Erythroblast (primary cell): ENCODE measurements at regions not wholly inside any gene's neighbourhood (a gene's known extent, or its start where the extent isn't known, plus 50 kb on each side); places are given as distances from the start of the nearest gene placed in this dataset.

Experiments used
- GATA1 ChIP-seq: IDR thresholded peaks from 2 replicates; pipeline ENCODE4 v1.6.1; 2011; ENCODE audit warnings: low read depth, mild to moderate bottlenecking, control low read depth, low read length, moderate library complexity
- POLR2A ChIP-seq: IDR thresholded peaks from 2 replicates; pipeline ENCODE4 v1.6.1; 2011; ENCODE audit warnings: mild to moderate bottlenecking, low read length

DNA sequence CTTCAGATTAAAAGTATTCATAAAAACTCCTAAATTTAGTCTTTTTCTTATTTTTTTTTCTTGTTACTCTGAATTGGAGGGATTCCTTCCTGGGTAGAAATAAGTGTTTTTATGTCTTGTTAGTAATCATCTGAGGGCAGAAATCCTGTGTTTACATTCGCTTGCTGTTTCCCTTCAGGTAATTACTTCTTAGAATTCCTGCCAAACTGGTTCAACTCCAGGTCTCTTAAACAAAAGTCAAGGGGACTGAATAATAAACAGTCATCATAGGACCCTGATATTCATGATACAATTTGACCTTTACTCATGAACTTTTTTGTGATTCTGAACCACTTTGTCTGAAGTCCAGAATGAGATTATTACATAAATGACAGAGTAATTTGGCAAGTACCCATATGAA is 843.9 kb downstream of the FLRT2 start:
- TF ChIP-seq POLR2A (no peak), GATA1 (no peak)
